ENCODE measurements at regions not wholly inside any gene's neighbourhood (a gene's known extent, or its start where the extent isn't known, plus 50 kb on each side); places are given as distances from the start of the nearest gene placed in this dataset.

- Histone ChIP-seq H3K9ac (ENCODE audit: low read length) (no peak overlapping the region), H3K4me2 (ENCODE audit: low read length) (no peak overlapping the region), H3K36me3 (ENCODE audit: insufficient read depth, low read length) (no peaks in the 10 kb centered on the region), H4K20me1 (ENCODE audit: insufficient read depth, low read length) (no peaks in the 10 kb centered on the region), H3K79me2 (ENCODE audit: insufficient read depth, low read length) (no peaks in the 10 kb centered on the region), H3K27me3 (ENCODE audit: insufficient read depth, low read length) (no peaks in the 10 kb centered on the region), H3K4me3 (ENCODE audit: insufficient read depth, low read depth, low read length) (no peak overlapping the region), H3K4me1 (ENCODE audit: insufficient read depth, low read length) (no peaks in the 10 kb centered on the region), H2AFZ (ENCODE audit: low read depth, low read length) (no peak overlapping the region), H3K9me3 (ENCODE audit: insufficient read depth, low read depth, low read length) (peaks cover 10% of the 10 kb centered on the region), H3K27ac (ENCODE audit: low read depth, low read length) (no peak overlapping the region)
- H3K4me1 Mint-ChIP-seq (ENCODE audit: low read depth, unreplicated experiment): no peaks in the 10 kb centered on the region
- FAIRE-seq (no peak), DNase-seq (ENCODE audit: low read depth) (no peak)
- no peak overlapping the region for H3K4me3 Mint-ChIP-seq (ENCODE audit: unreplicated experiment)
- no peak overlapping the region for H3K27ac Mint-ChIP-seq (ENCODE audit: unreplicated experiment)
- H3K27me3 Mint-ChIP-seq (ENCODE audit: low read depth, unreplicated experiment): peaks cover 66% of the 10 kb centered on the region
- H3K9me3 Mint-ChIP-seq (ENCODE audit: unreplicated experiment): peaks cover 9% of the 10 kb centered on the region
- TF ChIP-seq, protein P1, sequence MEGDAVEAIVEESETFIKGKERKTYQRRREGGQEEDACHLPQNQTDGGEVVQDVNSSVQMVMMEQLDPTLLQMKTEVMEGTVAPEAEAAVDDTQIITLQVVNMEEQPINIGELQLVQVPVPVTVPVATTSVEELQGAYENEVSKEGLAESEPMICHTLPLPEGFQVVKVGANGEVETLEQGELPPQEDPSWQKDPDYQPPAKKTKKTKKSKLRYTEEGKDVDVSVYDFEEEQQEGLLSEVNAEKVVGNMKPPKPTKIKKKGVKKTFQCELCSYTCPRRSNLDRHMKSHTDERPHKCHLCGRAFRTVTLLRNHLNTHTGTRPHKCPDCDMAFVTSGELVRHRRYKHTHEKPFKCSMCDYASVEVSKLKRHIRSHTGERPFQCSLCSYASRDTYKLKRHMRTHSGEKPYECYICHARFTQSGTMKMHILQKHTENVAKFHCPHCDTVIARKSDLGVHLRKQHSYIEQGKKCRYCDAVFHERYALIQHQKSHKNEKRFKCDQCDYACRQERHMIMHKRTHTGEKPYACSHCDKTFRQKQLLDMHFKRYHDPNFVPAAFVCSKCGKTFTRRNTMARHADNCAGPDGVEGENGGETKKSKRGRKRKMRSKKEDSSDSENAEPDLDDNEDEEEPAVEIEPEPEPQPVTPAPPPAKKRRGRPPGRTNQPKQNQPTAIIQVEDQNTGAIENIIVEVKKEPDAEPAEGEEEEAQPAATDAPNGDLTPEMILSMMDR (IDR thresholded peaks at IDR 0.05; ENCODE audit: insufficient read depth, low read depth, low read length): no peak
- no peak for TF ChIP-seq EZH2 (IDR thresholded peaks at IDR 0.05; ENCODE audit: insufficient read depth, low read length)
- H3K36me3 Mint-ChIP-seq (ENCODE audit: low read depth, unreplicated experiment): peaks cover 1% of the 10 kb centered on the region
These were observed 340.5 kb upstream of the B3GAT1 start for GRCh38 chr11:134752526-134752925.

- no peaks in the 10 kb centered on the region for H3K4me1 ChIP-seq (ENCODE audit: insufficient read depth, low read length)
- no peak for TF ChIP-seq EZH2 (IDR thresholded peaks at IDR 0.05; ENCODE audit: insufficient read depth, low read length)
- TF ChIP-seq, protein P1 (IDR thresholded peaks at IDR 0.05; ENCODE audit: insufficient read depth, low read depth, low read length): no peak
- Mint-ChIP-seq H3K27me3 (ENCODE audit: low read depth, unreplicated experiment) (peaks cover 60% of the 10 kb centered on the region), H3K27ac (ENCODE audit: unreplicated experiment) (no peak overlapping the region), H3K4me3 (ENCODE audit: unreplicated experiment) (no peak overlapping the region), H3K4me1 (ENCODE audit: low read depth, unreplicated experiment) (no peaks in the 10 kb centered on the region), H3K9me3 (ENCODE audit: unreplicated experiment) (peaks cover 13% of the 10 kb centered on the region), H3K36me3 (ENCODE audit: low read depth, unreplicated experiment) (peaks cover 1% of the 10 kb centered on the region)
- no peak overlapping the region for H3K4me3 ChIP-seq (ENCODE audit: insufficient read depth, low read depth, low read length)
- H4K20me1 ChIP-seq (ENCODE audit: insufficient read depth, low read length): no peaks in the 10 kb centered on the region
- no peak overlapping the region for H2AFZ ChIP-seq (ENCODE audit: low read depth, low read length)
- H3K9me3 ChIP-seq (ENCODE audit: insufficient read depth, low read depth, low read length): peaks cover 8% of the 10 kb centered on the region
- no peak overlapping the region for H3K27ac ChIP-seq (ENCODE audit: low read depth, low read length)
- no peak overlapping the region for H3K9ac ChIP-seq (ENCODE audit: low read length)
- H3K4me2 ChIP-seq (ENCODE audit: low read length): no peak overlapping the region
- no peaks in the 10 kb centered on the region for H3K79me2 ChIP-seq (ENCODE audit: insufficient read depth, low read length)
- no peaks in the 10 kb centered on the region for H3K27me3 ChIP-seq (ENCODE audit: insufficient read depth, low read length)
- H3K36me3 ChIP-seq (ENCODE audit: insufficient read depth, low read length): no peaks in the 10 kb centered on the region
- no peak for FAIRE-seq
- DNase-seq (ENCODE audit: low read depth): no peak
These were observed 339.7 kb upstream of the B3GAT1 start for GRCh38 chr11:134751766-134752165.

- TF ChIP-seq, protein P1 (IDR thresholded peaks at IDR 0.05; ENCODE audit: insufficient read depth, low read depth, low read length): no peak
- TF ChIP-seq EZH2 (IDR thresholded peaks at IDR 0.05; ENCODE audit: insufficient read depth, low read length): no peak
These were observed 339.1 kb upstream of the B3GAT1 start for GRCh38 chr11:134751031-134751585.

More at GRCh38 chr11:134751031-134751585, 339.1 kb upstream of the B3GAT1 start:
- no peak for DNase-seq (ENCODE audit: low read depth)
- H3K9ac ChIP-seq (ENCODE audit: low read length): no peak overlapping the region
- Mint-ChIP-seq H3K9me3 (ENCODE audit: unreplicated experiment) (peaks cover 13% of the 10 kb centered on the region), H3K27me3 (ENCODE audit: low read depth, unreplicated experiment) (peaks cover 54% of the 10 kb centered on the region), H3K27ac (ENCODE audit: unreplicated experiment) (no peak overlapping the region), H3K36me3 (ENCODE audit: low read depth, unreplicated experiment) (peaks cover 1% of the 10 kb centered on the region), H3K4me1 (ENCODE audit: low read depth, unreplicated experiment) (no peaks in the 10 kb centered on the region), H3K4me3 (ENCODE audit: unreplicated experiment) (no peak overlapping the region)
- no peaks in the 10 kb centered on the region for H3K36me3 ChIP-seq (ENCODE audit: insufficient read depth, low read length)
- no peaks in the 10 kb centered on the region for H3K27me3 ChIP-seq (ENCODE audit: insufficient read depth, low read length)
- no peaks in the 10 kb centered on the region for H3K79me2 ChIP-seq (ENCODE audit: insufficient read depth, low read length)
- no peaks in the 10 kb centered on the region for H4K20me1 ChIP-seq (ENCODE audit: insufficient read depth, low read length)
- no peak overlapping the region for H3K4me3 ChIP-seq (ENCODE audit: insufficient read depth, low read depth, low read length)
- H3K9me3 ChIP-seq (ENCODE audit: insufficient read depth, low read depth, low read length): peaks cover 5% of the 10 kb centered on the region
- no peak overlapping the region for H3K27ac ChIP-seq (ENCODE audit: low read depth, low read length)
- H3K4me2 ChIP-seq (ENCODE audit: low read length): no peak overlapping the region
- no peak overlapping the region for H2AFZ ChIP-seq (ENCODE audit: low read depth, low read length)
- FAIRE-seq: no peak
- H3K4me1 ChIP-seq (ENCODE audit: insufficient read depth, low read length): no peaks in the 10 kb centered on the region

Data from astrocyte (in vitro differentiated cells and primary cell).